Mesodermal cell (in vitro differentiated cells): ENCODE measurements at regions not wholly inside any gene's neighbourhood (a gene's known extent, or its start where the extent isn't known, plus 50 kb on each side); places are given as distances from the start of the nearest gene placed in this dataset.

ENCODE experiments used
- H3K27ac ChIP-seq: 2 replicates; pipeline ENCODE4 v1.7.0; 2013; ENCODE audit warnings: mild to moderate bottlenecking, low read depth, low read length, moderate library complexity; ENCODE audit not compliant: severe bottlenecking
- H3K36me3 ChIP-seq: 2 replicates; pipeline ENCODE4 v1.7.1; 2013; ENCODE audit warnings: mild to moderate bottlenecking, low read length, moderate library complexity; ENCODE audit not compliant: control insufficient read depth, insufficient read depth
- H3K4me1 ChIP-seq: one replicate; pipeline ENCODE4 v1.7.1; 2013; ENCODE audit warnings: mild to moderate bottlenecking, low read length; ENCODE audit not compliant: insufficient read depth, control insufficient read depth, poor library complexity, severe bottlenecking
- H3K4me3 ChIP-seq: 2 replicates; pipeline ENCODE4 v1.7.0; 2013; ENCODE audit warnings: low read length, control low read depth, mild to moderate bottlenecking; ENCODE audit not compliant: insufficient read depth, poor library complexity, severe bottlenecking; ENCODE audit errors: extremely low read depth
- H3K9me3 ChIP-seq: 2 replicates; pipeline ENCODE4 v1.7.1; 2013; ENCODE audit warnings: mild to moderate bottlenecking, low read length, moderate library complexity; ENCODE audit not compliant: control insufficient read depth
- WGBS, 2 experiments: methylation state at CpG; one replicate each; pipeline ENCODE4 v1.1.5; 2013; ENCODE audit warnings: missing lambda C conversion rate in 2 of 2; ENCODE audit not compliant: insufficient coverage in 2 of 2; 5-methylcytosine and 5-hydroxymethylcytosine counted together

- no peak overlapping the region for H3K27ac ChIP-seq
- peaks cover 6% of the 10 kb centered on the region for H3K9me3 ChIP-seq
- WGBS, 2 experiments: 91 to 93% methylated on average over 2 to 4 of the region's 4 CpGs
- no peaks in the 10 kb centered on the region for H3K36me3 ChIP-seq
- H3K4me1 ChIP-seq: no peaks in the 10 kb centered on the region
- no peak overlapping the region for H3K4me3 ChIP-seq
Measured at GRCh38 chr18:56469582-56469981, 168.8 kb downstream of the TXNL1 start.

DNA sequence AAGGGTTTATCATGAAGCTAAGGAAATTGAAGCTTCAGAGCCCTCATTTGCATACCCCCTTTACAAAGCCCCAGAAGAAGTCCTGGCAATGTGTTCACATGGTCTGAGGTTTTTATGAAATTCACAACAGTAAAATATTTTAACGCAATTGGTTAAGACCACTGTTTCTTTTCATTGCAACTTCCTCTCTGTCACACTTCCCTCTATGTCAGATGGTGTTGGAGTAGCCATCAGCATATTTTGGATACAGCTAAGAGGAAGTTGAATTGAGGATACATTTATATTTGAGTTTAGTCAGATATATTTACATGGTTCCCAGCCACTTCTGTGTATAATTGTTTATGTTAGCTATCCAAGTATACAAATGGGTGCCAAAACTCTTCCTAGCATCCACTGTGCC is 170.0 kb downstream of the TXNL1 start:
- WGBS, 2 experiments: no CpG with 5 or more reads among the region's 1 CpG
- Histone ChIP-seq H3K4me1 (no peaks in the 10 kb centered on the region), H3K27ac (no peak overlapping the region), H3K36me3 (no peaks in the 10 kb centered on the region), H3K9me3 (peaks cover 6% of the 10 kb centered on the region), H3K4me3 (no peak overlapping the region)

GRCh38 chr18:56462276-56462675 is 176.1 kb downstream of the TXNL1 start:
- Histone ChIP-seq H3K27ac (no peak overlapping the region), H3K4me1 (no peaks in the 10 kb centered on the region), H3K36me3 (no peaks in the 10 kb centered on the region), H3K9me3 (peaks cover 6% of the 10 kb centered on the region), H3K4me3 (no peak overlapping the region)
- 100% methylated on average over 1 of the region's 1 CpG; no CpG with 5 or more reads in 1 of the 2 experiments for WGBS, 2 experiments

DNA sequence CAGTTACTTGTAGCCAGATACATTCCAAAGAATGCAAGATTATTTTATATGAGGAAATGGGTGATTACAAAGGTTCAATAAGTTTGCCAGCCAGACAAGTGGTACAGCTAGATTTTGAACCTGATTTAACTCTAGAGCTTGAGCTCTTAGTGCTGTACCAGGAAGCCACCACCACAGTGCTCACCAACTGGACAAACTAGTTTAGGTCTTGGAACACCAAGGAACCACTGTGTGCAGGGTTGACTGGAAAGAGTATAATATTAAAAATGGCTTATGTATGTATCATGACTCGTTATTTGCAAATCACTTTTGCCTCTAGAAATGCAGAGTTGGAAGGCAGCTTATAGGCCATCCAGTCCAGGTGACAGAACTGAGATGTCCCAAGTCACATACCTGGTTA is 177.2 kb downstream of the TXNL1 start:
- no peak overlapping the region for H3K27ac ChIP-seq
- no peaks in the 10 kb centered on the region for H3K9me3 ChIP-seq
- 83 to 92% methylated on average over 1 of the region's 1 CpG for WGBS, 2 experiments
- H3K4me1 ChIP-seq: no peaks in the 10 kb centered on the region
- H3K36me3 ChIP-seq: no peaks in the 10 kb centered on the region
- no peak overlapping the region for H3K4me3 ChIP-seq

DNA sequence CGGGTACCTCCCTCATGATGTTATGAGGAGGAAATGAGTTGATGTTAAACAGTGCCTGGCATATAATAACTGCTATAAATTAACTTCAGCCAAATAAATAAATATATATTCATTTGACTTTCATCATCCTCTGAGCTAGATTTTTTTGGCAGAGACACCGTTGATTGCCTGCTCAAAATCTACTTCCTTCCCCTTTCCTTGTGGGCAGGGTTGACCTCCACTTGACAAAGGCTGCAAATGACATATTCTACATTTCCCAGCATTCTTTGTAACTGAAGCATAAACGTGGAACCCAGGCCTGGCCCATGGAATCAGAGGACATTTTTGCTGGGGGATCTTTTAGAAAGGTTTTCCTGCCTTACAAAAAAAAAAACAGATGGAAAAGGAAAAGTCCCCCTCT is 177.8 kb downstream of the TXNL1 start:
- Histone ChIP-seq H3K36me3 (no peaks in the 10 kb centered on the region), H3K4me3 (no peak overlapping the region), H3K4me1 (no peaks in the 10 kb centered on the region), H3K9me3 (no peaks in the 10 kb centered on the region), H3K27ac (no peak overlapping the region)
- WGBS, 2 experiments: 100% methylated on average over 1 of the region's 3 CpGs; no CpG with 5 or more reads in 1 of the 2 experiments

GRCh38 chr18:56458770-56459712 is 179.4 kb downstream of the TXNL1 start:
- Histone ChIP-seq H3K9me3 (no peaks in the 10 kb centered on the region), H3K36me3 (no peaks in the 10 kb centered on the region), H3K4me1 (no peaks in the 10 kb centered on the region), H3K4me3 (no peak overlapping the region), H3K27ac (no peak overlapping the region)
- WGBS, 2 experiments: 98% methylated on average over 6 to 11 of the region's 13 CpGs

- no peaks in the 10 kb centered on the region for H3K4me1 ChIP-seq
- H3K9me3 ChIP-seq: no peaks in the 10 kb centered on the region
- H3K4me3 ChIP-seq: no peak overlapping the region
- no CpG with 5 or more reads among the region's 2 CpGs for WGBS, 2 experiments
- no peak overlapping the region for H3K27ac ChIP-seq
- no peaks in the 10 kb centered on the region for H3K36me3 ChIP-seq
Measured at GRCh38 chr18:56455874-56456273, 182.5 kb downstream of the TXNL1 start.

GRCh38 chr18:56455141-56455540 is 183.3 kb downstream of the TXNL1 start:
- Histone ChIP-seq H3K4me1 (no peaks in the 10 kb centered on the region), H3K27ac (no peak overlapping the region), H3K36me3 (no peaks in the 10 kb centered on the region), H3K9me3 (no peaks in the 10 kb centered on the region), H3K4me3 (no peak overlapping the region)
- 100% methylated on average over 1 of the region's 2 CpGs; no CpG with 5 or more reads in 1 of the 2 experiments for WGBS, 2 experiments

GRCh38 chr18:56453631-56454030 is 184.8 kb downstream of the TXNL1 start:
- Histone ChIP-seq H3K36me3 (no peaks in the 10 kb centered on the region), H3K4me3 (no peak overlapping the region), H3K4me1 (no peaks in the 10 kb centered on the region), H3K27ac (no peak overlapping the region), H3K9me3 (no peaks in the 10 kb centered on the region)
- WGBS, 2 experiments: 33% methylated on average over 1 of the region's 3 CpGs; no CpG with 5 or more reads in 1 of the 2 experiments

DNA sequence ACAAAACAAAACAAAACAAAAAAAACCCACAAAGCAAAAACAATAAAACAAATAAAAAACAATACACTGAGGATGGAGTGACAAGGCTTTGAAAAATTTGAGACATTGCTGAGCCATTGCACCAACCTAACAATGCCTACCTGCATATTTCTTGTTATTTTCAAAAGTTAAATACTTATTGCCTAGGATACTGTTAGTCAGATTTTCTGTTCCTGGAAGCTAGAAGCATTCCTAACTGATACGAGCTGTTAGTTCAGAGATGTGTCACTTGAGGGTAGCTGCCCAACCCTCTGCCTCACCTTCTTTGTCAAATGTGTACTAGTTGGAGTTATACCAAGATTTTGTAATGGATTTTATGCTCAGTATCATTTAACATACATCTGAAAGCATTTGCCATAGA is 187.2 kb downstream of the TXNL1 start:
- WGBS, 2 experiments: 100% methylated on average over 1 of the region's 1 CpG

GRCh38 chr18:56448751-56449150 is 189.6 kb downstream of the TXNL1 start:
- Histone ChIP-seq H3K36me3 (no peaks in the 10 kb centered on the region), H3K9me3 (no peaks in the 10 kb centered on the region), H3K4me3 (no peak overlapping the region), H3K27ac (no peak overlapping the region), H3K4me1 (no peaks in the 10 kb centered on the region)
- WGBS, 2 experiments: 82 to 89% methylated on average over 4 of the region's 5 CpGs

More for the DNA sequence above, 187.2 kb downstream of the TXNL1 start:
- Histone ChIP-seq H3K9me3 (no peaks in the 10 kb centered on the region), H3K4me1 (no peaks in the 10 kb centered on the region), H3K36me3 (no peaks in the 10 kb centered on the region), H3K27ac (no peak overlapping the region), H3K4me3 (no peak overlapping the region)
